ENCODE measurements at regions not wholly inside any gene's neighbourhood (a gene's known extent, or its start where the extent isn't known, plus 50 kb on each side); places are given as distances from the start of the nearest gene placed in this dataset.
A peak's percentile ranks its signal among the peaks of the same experiment; 100 is the strongest.

DNA sequence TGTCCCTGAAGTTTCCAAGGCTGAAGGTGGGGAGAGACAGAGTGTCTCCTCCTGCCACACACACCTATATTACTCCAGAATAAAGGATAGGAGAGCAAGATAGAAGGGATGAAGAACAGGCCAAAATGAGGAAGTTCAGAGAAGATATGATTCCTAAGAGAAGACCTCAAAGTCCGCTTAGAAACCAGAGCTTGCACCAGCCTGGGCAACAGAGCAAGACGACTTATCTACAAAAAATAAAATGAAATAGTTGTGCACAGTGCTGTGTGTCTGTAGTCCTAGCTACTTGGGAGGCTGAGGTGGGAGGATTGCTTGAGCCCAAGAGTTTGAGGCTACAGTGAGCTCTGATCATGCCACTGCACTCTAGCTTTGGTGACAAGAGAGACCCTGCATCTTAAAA, 128.2 kb downstream of the HS3ST3B1 start:
- Histone ChIP-seq H3K9me3 (ENCODE audit: low read length) (no peaks in the 10 kb centered on the region), H3K36me3 (replicated peaks in 1 of 2; ENCODE audit: control insufficient read depth in 1 of 2, insufficient read depth in 2 of 2, low read length in 2 of 2) (peaks cover 7 to 39% of the 10 kb centered on the region in 2 experiments), H3K4me1 (ENCODE audit: insufficient read depth, low read length) (peaks cover 5% of the 10 kb centered on the region; the same call in 1 of the 2 replicates), H3K27me3 (ENCODE audit: control insufficient read depth in 1 of 2, insufficient read depth in 2 of 2, low read length in 2 of 2) (no peaks in the 10 kb centered on the region), H3K9ac (ENCODE audit: insufficient read depth, low read depth, low read length) (no peak overlapping the region), H3K27ac (ENCODE audit: extremely low read length, insufficient read depth, low read length) (no peak overlapping the region), H4K20me1 (ENCODE audit: insufficient read depth, low read length) (peaks cover 5% of the 10 kb centered on the region; the same call in 1 of the 2 replicates), H2AFZ (ENCODE audit: low read length) (no peak overlapping the region), H3K4me3 (replicated peaks in 1 of 3; ENCODE audit: insufficient read depth in 1 of 3, low read depth in 2 of 3, low read length in 3 of 3) (no peak overlapping the region), H3K79me2 (ENCODE audit: insufficient read depth, low read length) (no peaks in the 10 kb centered on the region), H3K4me2 (ENCODE audit: low read depth, low read length) (no peak overlapping the region)
- POLR2A ChIA-PET, result no interaction called here
- CTCF ChIA-PET (ENCODE audit: low intra/inter-chr PET ratio, low total read pairs), result no interaction called here
- no peak for FAIRE-seq
- in situ Hi-C loops (cut with HindIII; ENCODE audit: extremely low pct_ligation_motif_present, low pct_unique_long_range_greater_than_20kb), result no loop called here
- no peak for DNase-seq (ENCODE audit: low spot score)
- TF ChIP-seq ETS1 (CRISPR knock-in tag; IDR thresholded peaks at IDR 0.05), result no peak
- no peak for TF ChIP-seq TEAD2 (CRISPR knock-in tag; IDR thresholded peaks at IDR 0.05)
- TF ChIP-seq, protein P1, sequence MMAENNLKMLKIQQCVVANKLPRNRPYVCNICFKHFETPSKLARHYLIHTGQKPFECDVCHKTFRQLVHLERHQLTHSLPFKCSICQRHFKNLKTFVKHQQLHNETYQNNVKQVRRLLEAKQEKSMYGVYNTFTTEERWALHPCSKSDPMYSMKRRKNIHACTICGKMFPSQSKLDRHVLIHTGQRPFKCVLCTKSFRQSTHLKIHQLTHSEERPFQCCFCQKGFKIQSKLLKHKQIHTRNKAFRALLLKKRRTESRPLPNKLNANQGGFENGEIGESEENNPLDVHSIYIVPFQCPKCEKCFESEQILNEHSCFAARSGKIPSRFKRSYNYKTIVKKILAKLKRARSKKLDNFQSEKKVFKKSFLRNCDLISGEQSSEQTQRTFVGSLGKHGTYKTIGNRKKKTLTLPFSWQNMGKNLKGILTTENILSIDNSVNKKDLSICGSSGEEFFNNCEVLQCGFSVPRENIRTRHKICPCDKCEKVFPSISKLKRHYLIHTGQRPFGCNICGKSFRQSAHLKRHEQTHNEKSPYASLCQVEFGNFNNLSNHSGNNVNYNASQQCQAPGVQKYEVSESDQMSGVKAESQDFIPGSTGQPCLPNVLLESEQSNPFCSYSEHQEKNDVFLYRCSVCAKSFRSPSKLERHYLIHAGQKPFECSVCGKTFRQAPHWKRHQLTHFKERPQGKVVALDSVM (CRISPR knock-in tag; IDR thresholded peaks at IDR 0.05), result 0 out of 2 replicates have a peak, but pooled peaks have one; percentile 12
- no peak for TF ChIP-seq NR2C2 (CRISPR knock-in tag; IDR thresholded peaks at IDR 0.05; ENCODE audit: borderline replicate concordance)
- intact Hi-C loops (cut with micrococcal nuclease; ENCODE audit: unreplicated experiment), result no loop called here
- no TSS peak for BruUV-seq (replicated peaks)
- ATAC-seq, result no peak
- 86% methylated on average over 2 of the region's 2 CpGs for WGBS (ENCODE audit: low lambda C conversion rate)

DNA sequence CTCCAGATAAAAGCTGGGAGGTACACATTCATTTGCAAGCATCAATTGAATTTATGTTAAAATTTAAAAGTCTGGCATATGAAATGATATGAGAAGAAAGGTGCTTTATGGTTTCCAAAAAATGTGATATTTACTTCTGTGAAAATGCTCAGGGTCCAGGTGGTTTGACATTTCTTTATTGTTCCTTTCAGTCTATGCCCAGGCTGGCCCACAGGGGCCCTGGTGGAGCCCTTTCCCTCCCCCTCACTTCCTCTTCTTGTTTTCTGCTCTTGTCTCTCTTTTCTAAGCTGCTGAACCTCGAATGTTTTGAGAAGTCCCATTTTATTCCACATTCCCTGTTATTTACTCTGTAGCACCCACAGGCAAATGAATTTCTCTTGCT, 127.8 kb downstream of the HS3ST3B1 start:
- H3K9ac ChIP-seq (ENCODE audit: insufficient read depth, low read depth, low read length), result no peak overlapping the region
- no peak overlapping the region for H3K4me3 ChIP-seq (replicated peaks in 1 of 3; ENCODE audit: insufficient read depth in 1 of 3, low read depth in 2 of 3, low read length in 3 of 3)
- intact Hi-C loops (cut with micrococcal nuclease; ENCODE audit: unreplicated experiment), result no loop called here
- H3K4me2 ChIP-seq (ENCODE audit: low read depth, low read length), result no peak overlapping the region
- in situ Hi-C loops (cut with HindIII; ENCODE audit: extremely low pct_ligation_motif_present, low pct_unique_long_range_greater_than_20kb), result no loop called here
- POLR2A ChIA-PET, result interaction anchor here (1.4 kb wide), 1 partner anchor 128 kb away, joined by 5 read pairs; the partner anchor contains the start of gene HS3ST3B1
- DNase-seq (ENCODE audit: low spot score) (no peak), FAIRE-seq (no peak), ATAC-seq (no peak; the same call in 2 of the 3 replicates)
- H3K27me3 ChIP-seq (ENCODE audit: control insufficient read depth in 1 of 2, insufficient read depth in 2 of 2, low read length in 2 of 2), result no peaks in the 10 kb centered on the region
- no peaks in the 10 kb centered on the region for H3K79me2 ChIP-seq (ENCODE audit: insufficient read depth, low read length)
- H3K36me3 ChIP-seq (replicated peaks in 1 of 2; ENCODE audit: control insufficient read depth in 1 of 2, insufficient read depth in 2 of 2, low read length in 2 of 2), result peaks cover 7 to 35% of the 10 kb centered on the region in 2 experiments
- H4K20me1 ChIP-seq (ENCODE audit: insufficient read depth, low read length), result peaks cover 3% of the 10 kb centered on the region; the same call in 1 of the 2 replicates
- H3K27ac ChIP-seq (ENCODE audit: extremely low read length, insufficient read depth, low read length), result no peak overlapping the region
- no peak overlapping the region for H2AFZ ChIP-seq (ENCODE audit: low read length)
- 80% methylated on average over 1 of the region's 1 CpG for WGBS (ENCODE audit: low lambda C conversion rate)
- no TSS peak for BruUV-seq (replicated peaks)
- H3K4me1 ChIP-seq (ENCODE audit: insufficient read depth, low read length), result peaks cover 5% of the 10 kb centered on the region; the same call in 1 of the 2 replicates
- CTCF ChIA-PET (ENCODE audit: low intra/inter-chr PET ratio, low total read pairs), result no interaction called here
- no peaks in the 10 kb centered on the region for H3K9me3 ChIP-seq (ENCODE audit: low read length)
- TF ChIP-seq CENPX (CRISPR knock-in tag; IDR thresholded peaks at IDR 0.05) (no peak), ZFP1 (CRISPR knock-in tag; IDR thresholded peaks at IDR 0.05) (no peak), MAF1 (CRISPR knock-in tag; IDR thresholded peaks at IDR 0.05; ENCODE audit: borderline replicate concordance) (no peak), TSC22D2 (CRISPR knock-in tag; IDR thresholded peaks at IDR 0.05; ENCODE audit: borderline replicate concordance) (no peak), ZNF737 (CRISPR knock-in tag; IDR thresholded peaks at IDR 0.05; ENCODE audit: borderline replicate concordance) (no peak), RARG (CRISPR knock-in tag; IDR thresholded peaks at IDR 0.05; ENCODE audit: low read depth) (no peak), ZNF747 (CRISPR knock-in tag; IDR thresholded peaks at IDR 0.05; ENCODE audit: borderline replicate concordance) (no peak), ZNF83 (CRISPR knock-in tag; IDR thresholded peaks at IDR 0.05; ENCODE audit: borderline replicate concordance) (no peak), ELF4 (CRISPR knock-in tag; IDR thresholded peaks at IDR 0.05; ENCODE audit: borderline replicate concordance) (no peak), ZNF709 (CRISPR knock-in tag; IDR thresholded peaks at IDR 0.05) (no peak), MXD4 (CRISPR knock-in tag; IDR thresholded peaks at IDR 0.05) (no peak)

Data from HepG2 (cell line).